ENCODE measurements at regions not wholly inside any gene's neighbourhood (a gene's known extent, or its start where the extent isn't known, plus 50 kb on each side); places are given as distances from the start of the nearest gene placed in this dataset.

- Histone ChIP-seq H3K79me2 (ENCODE audit: control insufficient read depth in 1 of 2, insufficient read depth in 2 of 2, low read length in 2 of 2) (no peaks in the 10 kb centered on the region), H4K91ac (replicated peaks; ENCODE audit: insufficient read length, low read length) (no peak overlapping the region), H3K9me3 (ENCODE audit: insufficient read depth in 2 of 2, low read depth in 1 of 2, low read length in 1 of 2) (peaks cover 2 to 4% of the 10 kb centered on the region in 2 experiments; a peak in 2 of 4 replicates), H2AK5ac (ENCODE audit: low read depth, low read length) (no peak overlapping the region), H3K27ac (ENCODE audit: low read depth, low read length) (no peak overlapping the region), H3K23me2 (ENCODE audit: low read depth, low read length) (peaks cover 3% of the 10 kb centered on the region; the same call in 1 of the 2 replicates), H4K8ac (ENCODE audit: extremely low read depth, insufficient read depth, low read length) (no peak overlapping the region), H2BK20ac (ENCODE audit: low read length) (no peak overlapping the region), H2BK120ac (replicated peaks; ENCODE audit: low read depth, low read length) (no peak overlapping the region), H2BK5ac (ENCODE audit: low read depth, low read length) (no peak overlapping the region), H3K79me1 (ENCODE audit: low read depth, low read length) (no peaks in the 10 kb centered on the region), H3K9ac (replicated peaks in 1 of 4; ENCODE audit: extremely low read depth in 1 of 4, low read depth in 3 of 4, low read length in 3 of 4) (no peak overlapping the region), H4K5ac (ENCODE audit: insufficient read length, low read depth, low read length) (no peak overlapping the region), H3K4me1 (replicated peaks in 1 of 4; ENCODE audit: control insufficient read depth in 3 of 4, insufficient read depth in 4 of 4, low read length in 3 of 4) (no peaks in the 10 kb centered on the region; a peak in 1 of 7 replicates), H3K4me3 (ENCODE audit: extremely low read depth in 1 of 4, insufficient read depth in 2 of 4, low read depth in 3 of 4, low read length in 4 of 4) (no peak overlapping the region), H3K36me3 (ENCODE audit: control insufficient read depth in 2 of 4, insufficient read depth in 4 of 4, low read length in 3 of 4) (no peaks in the 10 kb centered on the region), H2BK12ac (ENCODE audit: low read depth, low read length) (no peak overlapping the region), H4K20me1 (replicated peaks in 1 of 2; ENCODE audit: control insufficient read depth in 1 of 2, insufficient read depth in 2 of 2, low read length in 2 of 2) (no peaks in the 10 kb centered on the region), H3K23ac (ENCODE audit: insufficient read length) (no peak overlapping the region), H3K4me2 (ENCODE audit: insufficient read depth in 1 of 2, low read depth in 2 of 2, low read length in 2 of 2) (no peak overlapping the region; a peak in 1 of 4 replicates), H3K56ac (replicated peaks; ENCODE audit: insufficient read length, low read depth, low read length) (no peak overlapping the region), H3K18ac (ENCODE audit: extremely low read depth, low read length) (no peak overlapping the region), H3K4ac (replicated peaks; ENCODE audit: insufficient read length, low read depth, low read length) (no peak overlapping the region), H2BK15ac (ENCODE audit: low read length) (no peak overlapping the region), H2AFZ (ENCODE audit: low read length) (no peak overlapping the region), H3K27me3 (replicated peaks in 1 of 4; ENCODE audit: control insufficient read depth in 3 of 4, extremely low read depth in 1 of 4, insufficient read depth in 3 of 4, low read length in 3 of 4) (no peaks in the 10 kb centered on the region), H3K14ac (ENCODE audit: insufficient read length) (no peak overlapping the region)
- no peak for FAIRE-seq
- POLR2A ChIA-PET (ENCODE audit: partially characterized antibody) = interaction anchor here (0.8 kb wide), 1 partner anchor 10 kb away, joined by 3 read pairs; no protein-coding TSS in a partner anchor
- 89% methylated on average over 5 of the region's 5 CpGs; no CpG with 5 or more reads in 1 of the 2 experiments for WGBS, 2 experiments (ENCODE audit: extremely low coverage in 1 of 2, insufficient coverage in 1 of 2, insufficient read length in 1 of 2, insufficient replicate concordance in 2 of 2, low coverage in 1 of 2, low lambda C conversion rate in 2 of 2, missing lambda C conversion rate in 1 of 2)
- CTCF ChIA-PET (ENCODE audit: partially characterized antibody) = interaction anchor here (1.2 to 1.9 kb wide), 4 partner anchors 10 to 136 kb away, joined by 3 to 6 read pairs (median 4); no protein-coding TSS in a partner anchor
- no peak for DNase-seq (ENCODE audit: low read depth in 1 of 2, low spot score in 2 of 2)
- TF ChIP-seq TBP (IDR thresholded peaks at IDR 0.05; ENCODE audit: low read depth, low read length) (no peak), NANOG (IDR thresholded peaks at IDR 0.05; ENCODE audit: insufficient read depth, low read depth, low read length, poor library complexity, severe bottlenecking) (no peak), MAFK (IDR thresholded peaks at IDR 0.05; ENCODE audit: low read depth, low read length) (no peak), CTCF (IDR thresholded peaks at IDR 0.05; ENCODE audit: control extremely low read depth in 1 of 3, insufficient read depth in 1 of 3, low read depth in 1 of 3, low read length in 3 of 3) (no peak), RNF2 (IDR thresholded peaks at IDR 0.05; ENCODE audit: borderline replicate concordance, low read depth, low read length, missing control alignments, poor library complexity, severe bottlenecking) (no peak), MAX (IDR thresholded peaks at IDR 0.05) (no peak), SIX5 (IDR thresholded peaks at IDR 0.05; ENCODE audit: low read depth, low read length) (no peak), SIRT6 (IDR thresholded peaks at IDR 0.05; ENCODE audit: low read length) (no peak), KDM4A (IDR thresholded peaks at IDR 0.05; ENCODE audit: low read depth, low read length, severe bottlenecking) (no peak)
These were observed 105.6 kb upstream of the NAV2 start for GRCh38 chr11:19606856-19607655.
